Osteoblast (primary cell): ENCODE measurements at regions not wholly inside any gene's neighbourhood (a gene's known extent, or its start where the extent isn't known, plus 50 kb on each side); places are given as distances from the start of the nearest gene placed in this dataset.

Source experiments
- DNase-seq: peaks from one replicate; pipeline ENCODE4 v3.0.0; 2011; ENCODE audit warnings: low spot score, mixed read lengths; ENCODE audit not compliant: insufficient read length; ENCODE audit errors: missing footprints
- H2AFZ ChIP-seq: 2 replicates; pipeline ENCODE4 v1.6.0; 2011; ENCODE audit warnings: mild to moderate bottlenecking, low read length
- H3K27ac ChIP-seq: 2 replicates; pipeline ENCODE4 v1.5.1; 2011; ENCODE audit warnings: mild to moderate bottlenecking, low read depth, low read length, moderate library complexity
- H3K27me3 ChIP-seq: 2 replicates; pipeline ENCODE4 v1.6.0; 2012; ENCODE audit warnings: mild to moderate bottlenecking, control low read depth, inconsistent platforms, low read length, moderate library complexity; ENCODE audit not compliant: insufficient read depth
- H3K36me3 ChIP-seq: 2 replicates; pipeline ENCODE4 v1.5.1; 2011; ENCODE audit warnings: mild to moderate bottlenecking, low read length, control low read depth, moderate library complexity; ENCODE audit not compliant: insufficient read depth
- H3K4me1 ChIP-seq: 2 replicates; pipeline ENCODE4 v1.5.1; 2011; ENCODE audit warnings: mild to moderate bottlenecking, low read length, control low read depth, moderate library complexity; ENCODE audit not compliant: insufficient read depth
- H3K4me2 ChIP-seq: 2 replicates; pipeline ENCODE4 v1.6.0; 2011; ENCODE audit warnings: mild to moderate bottlenecking, low read length; ENCODE audit not compliant: insufficient read depth
- H3K4me3 ChIP-seq: fragments of 200-600 bp; sonication (generic); 3 replicates; pipeline ENCODE4 v1.5.1; 2012; ENCODE audit warnings: mild to moderate bottlenecking, low read length, inconsistent platforms; ENCODE audit not compliant: insufficient read depth
- H3K79me2 ChIP-seq: 2 replicates; pipeline ENCODE4 v1.6.0; 2012; ENCODE audit warnings: mild to moderate bottlenecking, low read length, control low read depth, inconsistent platforms; ENCODE audit not compliant: insufficient read depth
- H3K9me3 ChIP-seq: 2 replicates; pipeline ENCODE4 v1.5.1; 2011; ENCODE audit warnings: low read depth, low read length, control low read depth
- H4K20me1 ChIP-seq: 2 replicates; pipeline ENCODE4 v1.6.0; 2012; ENCODE audit warnings: mild to moderate bottlenecking, low read length, control low read depth; ENCODE audit not compliant: insufficient read depth
- CTCF ChIP-seq: IDR thresholded peaks from 2 replicates; pipeline ENCODE4 v1.5.1; 2011; ENCODE audit warnings: mild to moderate bottlenecking, low read depth, low read length, moderate library complexity; ENCODE audit errors: extremely low read depth

- Histone ChIP-seq H3K9me3 (peaks cover 2% of the 10 kb centered on the region), H3K27ac (no peak overlapping the region), H2AFZ (no peak overlapping the region), H4K20me1 (no peaks in the 10 kb centered on the region), H3K4me3 (no peak overlapping the region), H3K4me2 (no peak overlapping the region), H3K27me3 (peaks cover 3% of the 10 kb centered on the region), H3K79me2 (no peaks in the 10 kb centered on the region), H3K4me1 (no peaks in the 10 kb centered on the region), H3K36me3 (no peaks in the 10 kb centered on the region)
- no peak for TF ChIP-seq CTCF
- no peak for DNase-seq
These were observed 435.8 kb upstream of the CLINT1 start for GRCh38 chr5:158294701-158295100.

GRCh38 chr5:158292981-158293380 is 434.0 kb upstream of the CLINT1 start:
- DNase-seq: no peak
- no peak overlapping the region for H2AFZ ChIP-seq
- H3K27ac ChIP-seq: no peak overlapping the region
- H3K4me1 ChIP-seq: peaks cover 5% of the 10 kb centered on the region
- TF ChIP-seq CTCF: no peak
- H3K4me3 ChIP-seq: no peak overlapping the region
- H3K9me3 ChIP-seq: peaks cover 2% of the 10 kb centered on the region
- no peak overlapping the region for H3K4me2 ChIP-seq
- peaks cover 3% of the 10 kb centered on the region for H3K27me3 ChIP-seq
- no peaks in the 10 kb centered on the region for H3K36me3 ChIP-seq
- no peaks in the 10 kb centered on the region for H3K79me2 ChIP-seq
- no peaks in the 10 kb centered on the region for H4K20me1 ChIP-seq

GRCh38 chr5:158289967-158290366 is 431.0 kb upstream of the CLINT1 start:
- Histone ChIP-seq H3K27ac (no peak overlapping the region), H3K4me1 (peaks cover 11% of the 10 kb centered on the region), H3K9me3 (peaks cover 2% of the 10 kb centered on the region), H3K4me3 (no peak overlapping the region), H4K20me1 (no peaks in the 10 kb centered on the region), H3K36me3 (no peaks in the 10 kb centered on the region), H3K27me3 (peaks cover 3% of the 10 kb centered on the region), H2AFZ (no peak overlapping the region), H3K79me2 (no peaks in the 10 kb centered on the region), H3K4me2 (no peak overlapping the region)
- no peak for TF ChIP-seq CTCF
- DNase-seq: no peak

GRCh38 chr5:158288272-158288657 is 429.3 kb upstream of the CLINT1 start:
- H3K27ac ChIP-seq: no peak overlapping the region
- H3K79me2 ChIP-seq: no peaks in the 10 kb centered on the region
- H3K36me3 ChIP-seq: no peaks in the 10 kb centered on the region
- peaks cover 3% of the 10 kb centered on the region for H3K27me3 ChIP-seq
- DNase-seq: no peak
- H3K4me2 ChIP-seq: peak overlapping the region; percentile 24
- no peak overlapping the region for H3K4me3 ChIP-seq
- TF ChIP-seq CTCF: no peak
- peaks cover 11% of the 10 kb centered on the region for H3K4me1 ChIP-seq
- H2AFZ ChIP-seq: peak overlapping the region; percentile 53
- peaks cover 2% of the 10 kb centered on the region for H3K9me3 ChIP-seq
- H4K20me1 ChIP-seq: no peaks in the 10 kb centered on the region
